HG03571 (cell line): ENCODE measurements at regions not wholly inside any gene's neighbourhood (a gene's known extent, or its start where the extent isn't known, plus 50 kb on each side); places are given as distances from the start of the nearest gene placed in this dataset.

ENCODE experiments used
- ATAC-seq: cut with Tn5 transposase; IDR thresholded peaks from one replicate; pipeline ENCODE4 v1.9.1; 2021; ENCODE audit not compliant: unreplicated experiment

GRCh38 chr13:73248154-73248553, 189.3 kb downstream of the KLF5 start:
- no peak for ATAC-seq

- ATAC-seq = no peak
These were observed 186.4 kb downstream of the KLF5 start for GRCh38 chr13:73245246-73245645.

GRCh38 chr13:73244467-73244866, 185.7 kb downstream of the KLF5 start:
- no peak for ATAC-seq

GRCh38 chr13:73242515-73243015, 183.8 kb downstream of the KLF5 start:
- ATAC-seq = no peak

GRCh38 chr13:73240193-73240592, 181.4 kb downstream of the KLF5 start:
- ATAC-seq = no peak

GRCh38 chr13:73235385-73235784, 176.6 kb downstream of the KLF5 start:
- ATAC-seq = no peak

- no peak for ATAC-seq
These were observed 172.7 kb downstream of the KLF5 start for GRCh38 chr13:73231471-73231870.

- no peak for ATAC-seq
These were observed 171.9 kb downstream of the KLF5 start for GRCh38 chr13:73230716-73231115.

GRCh38 chr13:73228546-73228945, 169.7 kb downstream of the KLF5 start:
- no peak for ATAC-seq

GRCh38 chr13:73225990-73226389, 167.2 kb downstream of the KLF5 start:
- ATAC-seq = no peak

GRCh38 chr13:73224703-73225102, 165.9 kb downstream of the KLF5 start:
- no peak for ATAC-seq

- ATAC-seq = peak; percentile 76
These were observed 164.6 kb downstream of the KLF5 start for GRCh38 chr13:73223372-73223781.

- ATAC-seq = peak; percentile 12
These were observed 164.0 kb downstream of the KLF5 start for GRCh38 chr13:73222627-73223305.

GRCh38 chr13:73220966-73221720, 162.3 kb downstream of the KLF5 start:
- ATAC-seq = no peak

GRCh38 chr13:73218181-73218580, 159.4 kb downstream of the KLF5 start:
- ATAC-seq = no peak

- ATAC-seq = no peak
These were observed 157.6 kb downstream of the KLF5 start for GRCh38 chr13:73216381-73216831.

- ATAC-seq = no peak
These were observed 157.0 kb downstream of the KLF5 start for GRCh38 chr13:73215823-73216222.

GRCh38 chr13:73212482-73212881, 153.7 kb downstream of the KLF5 start:
- no peak for ATAC-seq

- ATAC-seq = no peak
These were observed 151.5 kb downstream of the KLF5 start for GRCh38 chr13:73210218-73210883.

GRCh38 chr13:73204952-73205351, 146.1 kb downstream of the KLF5 start:
- ATAC-seq = no peak

GRCh38 chr13:73201626-73202025, 142.8 kb downstream of the KLF5 start:
- ATAC-seq = no peak

- ATAC-seq = no peak
These were observed 140.2 kb downstream of the KLF5 start for GRCh38 chr13:73198991-73199411.
